OCI-LY1 (cell line): ENCODE measurements at regions not wholly inside any gene's neighbourhood (a gene's known extent, or its start where the extent isn't known, plus 50 kb on each side); places are given as distances from the start of the nearest gene placed in this dataset.

Experiments used
- H2AFZ ChIP-seq: fragments of 200-600 bp; sonication (generic), shearing (Covaris generic); 2 replicates; pipeline ENCODE4 v1.6.0; 2014; ENCODE audit warnings: antibody characterized with exemption, mild to moderate bottlenecking, low read length
- H3F3A ChIP-seq: fragments of 200-600 bp; sonication (generic), shearing (Covaris generic); 2 replicates; pipeline ENCODE4 v1.6.0; 2014; ENCODE audit warnings: mild to moderate bottlenecking, antibody characterized with exemption, low read length, moderate library complexity; ENCODE audit not compliant: insufficient read depth
- H3K27ac ChIP-seq: fragments of 200-600 bp; sonication (generic); 2 replicates; pipeline ENCODE4 v1.5.1; 2014; ENCODE audit warnings: low read length, mixed run types, mild to moderate bottlenecking, low read depth; ENCODE audit not compliant: poor library complexity, severe bottlenecking
- H3K27me3 ChIP-seq: fragments of 200-600 bp; sonication (generic); 2 replicates; pipeline ENCODE4 v1.6.0; 2014; ENCODE audit warnings: antibody characterized with exemption, mild to moderate bottlenecking, low read length, moderate library complexity; ENCODE audit not compliant: insufficient read depth
- H3K36me3 ChIP-seq: fragments of 200-600 bp; sonication (generic); 2 replicates; pipeline ENCODE4 v1.6.1; 2014; ENCODE audit warnings: mild to moderate bottlenecking, antibody characterized with exemption, low read length, moderate library complexity, mixed read lengths; ENCODE audit not compliant: insufficient read depth
- H3K4me1 ChIP-seq: fragments of 200-600 bp; sonication (generic); 2 replicates; pipeline ENCODE4 v1.5.1; 2014; ENCODE audit warnings: mild to moderate bottlenecking, low read length, moderate library complexity; ENCODE audit not compliant: insufficient read depth, severe bottlenecking
- H3K4me2 ChIP-seq: fragments of 200-600 bp; sonication (generic), shearing (Covaris generic); 2 replicates; pipeline ENCODE4 v1.6.1; 2014; ENCODE audit warnings: low read length
- H3K4me3 ChIP-seq: fragments of 200-600 bp; sonication (generic); 2 replicates; pipeline ENCODE4 v1.5.1; 2014; ENCODE audit warnings: low read length, low read depth, mild to moderate bottlenecking, mixed read lengths; ENCODE audit not compliant: poor library complexity, severe bottlenecking
- H3K79me2 ChIP-seq: fragments of 200-600 bp; shearing (Covaris generic); 2 replicates; pipeline ENCODE4 v1.6.1; 2016; ENCODE audit warnings: mixed run types, low read length, mixed read lengths; ENCODE audit not compliant: insufficient read depth
- H3K9ac ChIP-seq: fragments of 200-600 bp; sonication (generic), shearing (Covaris generic); 2 replicates; pipeline ENCODE4 v1.6.1; 2014; ENCODE audit warnings: mild to moderate bottlenecking, low read length, mixed read lengths
- H3K9me2 ChIP-seq: fragments of 200-600 bp; sonication (generic), shearing (Covaris generic); 2 replicates; pipeline ENCODE4 v1.6.1; 2014; ENCODE audit warnings: low read depth, mild to moderate bottlenecking, low read length, mixed read lengths
- H3K9me3 ChIP-seq: fragments of 200-600 bp; shearing (Covaris generic); 2 replicates; pipeline ENCODE4 v1.6.1; 2014; ENCODE audit warnings: low read length, mixed read lengths
- H4K20me1 ChIP-seq: fragments of 200-600 bp; sonication (generic), shearing (Covaris generic); 2 replicates; pipeline ENCODE4 v1.6.0; 2016; ENCODE audit warnings: mild to moderate bottlenecking, low read length; ENCODE audit not compliant: insufficient read depth
- EZH2 ChIP-seq: fragments of 200-600 bp; sonication (generic), shearing (Covaris generic); IDR thresholded peaks from 2 replicates; pipeline ENCODE4 v1.8.0; 2017; ENCODE audit warnings: borderline replicate concordance, mixed run types, mild to moderate bottlenecking, antibody characterized with exemption, low read length, moderate library complexity, mixed read lengths
- TF ChIP-seq, protein P1 (sequence below): fragments of 200-600 bp; sonication (generic), shearing (Covaris generic); IDR thresholded peaks from 2 replicates; pipeline ENCODE4 v1.5.1; 2017; ENCODE audit warnings: mild to moderate bottlenecking, antibody characterized with exemption, low read length, moderate library complexity, mixed read lengths

DNA sequence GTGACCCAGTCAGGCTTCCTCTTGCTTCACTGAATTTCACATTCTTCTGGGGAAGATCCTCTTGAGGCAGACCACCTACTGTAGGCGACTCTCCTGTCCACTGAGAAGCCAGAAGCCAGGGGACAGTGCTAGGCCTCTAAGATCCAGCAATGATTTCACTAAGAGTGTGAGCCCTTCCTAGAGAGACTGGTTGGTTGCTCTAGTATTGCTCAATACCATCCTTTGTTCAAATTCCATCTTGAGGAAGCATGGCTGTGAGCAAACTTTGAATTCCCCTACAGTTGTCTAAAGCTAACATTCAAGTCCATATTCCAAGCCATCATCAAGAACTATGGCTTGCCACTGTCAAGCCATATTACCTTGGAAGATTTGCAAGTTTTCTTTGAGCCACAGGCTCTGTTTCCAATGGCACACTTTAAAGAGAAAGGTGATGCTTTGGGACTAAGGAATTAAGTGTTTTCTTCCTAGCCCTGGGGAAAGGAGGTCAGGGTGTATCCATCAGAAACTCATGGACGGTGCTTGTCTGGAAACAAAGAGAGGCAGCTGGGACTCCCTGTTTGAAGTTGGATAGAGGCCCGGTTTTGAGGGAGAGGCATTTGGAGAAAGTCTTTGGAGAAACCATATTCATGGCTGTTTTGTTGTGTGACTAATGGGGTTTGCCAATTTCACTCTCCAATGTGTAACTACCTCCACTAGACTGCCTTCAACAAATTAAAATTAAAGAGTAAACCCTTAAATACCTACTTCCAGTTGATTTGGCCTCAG lies 1217.9 kb downstream of the VRK1 start:
- H3K9ac ChIP-seq = no peak overlapping the region
- no peaks in the 10 kb centered on the region for H3K27me3 ChIP-seq
- no peak overlapping the region for H3K27ac ChIP-seq

DNA sequence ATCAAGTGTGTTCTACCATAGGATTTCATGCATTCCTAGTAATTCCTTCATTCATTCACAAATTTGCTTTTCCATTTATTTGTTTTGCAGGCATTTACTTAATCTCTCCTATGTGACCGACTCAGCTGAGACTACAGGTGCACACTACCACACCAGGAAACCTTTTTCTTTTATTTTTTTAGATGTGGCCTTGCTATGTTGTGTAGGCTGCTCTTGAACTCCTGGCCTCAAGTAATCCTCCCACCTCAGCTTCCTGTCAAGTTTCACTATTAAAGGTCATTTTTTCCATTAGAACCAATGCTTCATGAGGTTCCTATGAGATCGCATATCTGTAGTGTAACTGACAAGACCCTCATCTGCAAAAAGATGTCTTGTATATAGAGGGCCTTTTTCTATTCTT lies 1218.7 kb downstream of the VRK1 start:
- Histone ChIP-seq H3K79me2 (no peaks in the 10 kb centered on the region), H3K27me3 (no peaks in the 10 kb centered on the region), H3K36me3 (no peaks in the 10 kb centered on the region), H3K27ac (no peak overlapping the region), H3K9ac (no peak overlapping the region), H2AFZ (no peak overlapping the region), H4K20me1 (no peaks in the 10 kb centered on the region), H3K4me3 (no peak overlapping the region), H3K9me3 (no peaks in the 10 kb centered on the region), H3K4me1 (no peaks in the 10 kb centered on the region), H3F3A (no peaks in the 10 kb centered on the region), H3K4me2 (no peak overlapping the region), H3K9me2 (no peaks in the 10 kb centered on the region)
- TF ChIP-seq EZH2 = no peak
- TF ChIP-seq, protein P1, sequence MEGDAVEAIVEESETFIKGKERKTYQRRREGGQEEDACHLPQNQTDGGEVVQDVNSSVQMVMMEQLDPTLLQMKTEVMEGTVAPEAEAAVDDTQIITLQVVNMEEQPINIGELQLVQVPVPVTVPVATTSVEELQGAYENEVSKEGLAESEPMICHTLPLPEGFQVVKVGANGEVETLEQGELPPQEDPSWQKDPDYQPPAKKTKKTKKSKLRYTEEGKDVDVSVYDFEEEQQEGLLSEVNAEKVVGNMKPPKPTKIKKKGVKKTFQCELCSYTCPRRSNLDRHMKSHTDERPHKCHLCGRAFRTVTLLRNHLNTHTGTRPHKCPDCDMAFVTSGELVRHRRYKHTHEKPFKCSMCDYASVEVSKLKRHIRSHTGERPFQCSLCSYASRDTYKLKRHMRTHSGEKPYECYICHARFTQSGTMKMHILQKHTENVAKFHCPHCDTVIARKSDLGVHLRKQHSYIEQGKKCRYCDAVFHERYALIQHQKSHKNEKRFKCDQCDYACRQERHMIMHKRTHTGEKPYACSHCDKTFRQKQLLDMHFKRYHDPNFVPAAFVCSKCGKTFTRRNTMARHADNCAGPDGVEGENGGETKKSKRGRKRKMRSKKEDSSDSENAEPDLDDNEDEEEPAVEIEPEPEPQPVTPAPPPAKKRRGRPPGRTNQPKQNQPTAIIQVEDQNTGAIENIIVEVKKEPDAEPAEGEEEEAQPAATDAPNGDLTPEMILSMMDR = no peak

More for the DNA sequence above, 1217.9 kb downstream of the VRK1 start:
- no peaks in the 10 kb centered on the region for H3K9me2 ChIP-seq
- H2AFZ ChIP-seq = no peak overlapping the region
- H3F3A ChIP-seq = no peaks in the 10 kb centered on the region
- H3K4me3 ChIP-seq = no peak overlapping the region
- no peaks in the 10 kb centered on the region for H3K4me1 ChIP-seq
- TF ChIP-seq, protein P1 = no peak
- no peak for TF ChIP-seq EZH2
- no peaks in the 10 kb centered on the region for H3K79me2 ChIP-seq
- H3K4me2 ChIP-seq = no peak overlapping the region
- H4K20me1 ChIP-seq = no peaks in the 10 kb centered on the region
- H3K9me3 ChIP-seq = no peaks in the 10 kb centered on the region
- H3K36me3 ChIP-seq = no peaks in the 10 kb centered on the region

DNA sequence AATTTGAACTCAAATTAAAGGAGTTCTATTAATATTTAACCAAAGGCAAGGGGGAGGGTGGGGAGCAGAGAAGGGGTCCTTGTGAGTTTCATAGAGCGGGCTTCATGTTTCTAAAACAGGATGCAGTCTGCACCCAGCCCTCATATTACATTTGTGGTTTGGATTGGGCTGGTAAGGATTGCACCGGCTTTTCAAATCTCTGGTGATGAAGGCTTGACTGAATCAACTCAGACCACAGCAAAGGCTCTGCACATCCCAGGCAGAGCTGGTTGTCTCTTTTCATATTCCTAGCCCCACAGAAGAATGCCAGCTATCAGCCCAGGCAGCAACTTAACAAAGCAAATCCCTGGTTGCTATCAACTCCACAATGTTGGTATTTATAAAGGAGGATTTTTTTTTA lies 1221.4 kb downstream of the VRK1 start:
- Histone ChIP-seq H3K27me3 (no peaks in the 10 kb centered on the region), H3K27ac (no peak overlapping the region), H3K4me3 (no peak overlapping the region), H4K20me1 (no peaks in the 10 kb centered on the region), H3K79me2 (no peaks in the 10 kb centered on the region), H3K9me3 (no peaks in the 10 kb centered on the region), H3K4me1 (no peaks in the 10 kb centered on the region), H3K9me2 (no peaks in the 10 kb centered on the region), H3K4me2 (no peak overlapping the region), H3F3A (no peaks in the 10 kb centered on the region), H3K36me3 (no peaks in the 10 kb centered on the region), H2AFZ (no peak overlapping the region), H3K9ac (no peak overlapping the region)
- TF ChIP-seq, protein P1 = no peak
- no peak for TF ChIP-seq EZH2
